ENCODE measurements at regions not wholly inside any gene's neighbourhood (a gene's known extent, or its start where the extent isn't known, plus 50 kb on each side); places are given as distances from the start of the nearest gene placed in this dataset.
A peak's percentile ranks its signal among the peaks of the same experiment; 100 is the strongest.

- no peak for TF ChIP-seq STAT6 (CRISPR knock-in tag; IDR thresholded peaks at IDR 0.05)
- no peak for TF ChIP-seq ATF2 (CRISPR knock-in tag; IDR thresholded peaks at IDR 0.05)
- no peak for TF ChIP-seq ZNF644 (tag; IDR thresholded peaks at IDR 0.05; ENCODE audit: low read depth)
- no peak for TF ChIP-seq SMAD4 (CRISPR knock-in tag; conservative IDR thresholded peaks at IDR 0.05)
- TF ChIP-seq FOSL1 (tag; conservative IDR thresholded peaks at IDR 0.05), result no peak
- TF ChIP-seq ZBTB17 (CRISPR knock-in tag; IDR thresholded peaks at IDR 0.05), result no peak
- peak; percentile 100 for TF ChIP-seq MAFK (IDR thresholded peaks at IDR 0.05; ENCODE audit: low read length)
- TF ChIP-seq RHOXF2B (CRISPR knock-in tag; conservative IDR thresholded peaks at IDR 0.05), result no peak
- TF ChIP-seq ZNF184 (CRISPR knock-in tag; IDR thresholded peaks at IDR 0.05), result no peak
- no peak for TF ChIP-seq MIER1 (IDR thresholded peaks at IDR 0.05; ENCODE audit: low read depth)
- no peak for TF ChIP-seq RAD21 (CRISPR knock-in tag; conservative IDR thresholded peaks at IDR 0.05 in 1 of 2, IDR thresholded peaks at IDR 0.05 in 1 of 2)
- TF ChIP-seq ZNF583 (CRISPR knock-in tag; IDR thresholded peaks at IDR 0.05), result no peak
- no peak for TF ChIP-seq GABPB1 (CRISPR knock-in tag; IDR thresholded peaks at IDR 0.05)
- TF ChIP-seq ZNF589 (CRISPR knock-in tag; IDR thresholded peaks at IDR 0.05; ENCODE audit: low read depth), result no peak
- TF ChIP-seq MEIS2 (IDR thresholded peaks at IDR 0.05; ENCODE audit: partially characterized antibody), result peak; percentile 41
- TF ChIP-seq CBFA2T2 (conservative IDR thresholded peaks at IDR 0.05), result no peak
- no peak for TF ChIP-seq MCM5 (IDR thresholded peaks at IDR 0.05; ENCODE audit: low read depth)
- TF ChIP-seq ZNF764 (CRISPR knock-in tag; IDR thresholded peaks at IDR 0.05; ENCODE audit: low read depth), result no peak
- TF ChIP-seq PHF8 (IDR thresholded peaks at IDR 0.05; ENCODE audit: borderline replicate concordance, low read length), result no peak
- TF ChIP-seq ILK (tag; IDR thresholded peaks at IDR 0.05; ENCODE audit: borderline replicate concordance, low read depth), result no peak
- TF ChIP-seq PKNOX1 (IDR thresholded peaks at IDR 0.05), result peak; percentile 24; the same call in 1 of the 2 replicates
Observed at GRCh38 chr6:67908379-67908778, 726.7 kb upstream of the ADGRB3 start (continued).

Measured in K562 (cell line).